Tibial nerve (tissue), 4 donors: ENCODE measurements at regions not wholly inside any gene's neighbourhood (a gene's known extent, or its start where the extent isn't known, plus 50 kb on each side); places are given as distances from the start of the nearest gene placed in this dataset.

Experiments
- CTCF ChIP-seq, 5 experiments: fragments of 200-600 bp in 3 of 5; fragments of 450-650 bp in 2 of 5; sonication (generic) in 3 of 5; IDR thresholded peaks; one replicate each; pipeline ENCODE4 v1.5.1; 2016 to 2019; ENCODE audit warnings: antibody characterized with exemption in 5 of 5, mild to moderate bottlenecking in 3 of 5, moderate library complexity in 2 of 5
- EP300 ChIP-seq, 2 donors: sonication (generic); formaldehyde crosslinking; IDR thresholded peaks; one replicate each; pipeline ENCODE4 v1.6.1; 2017; ENCODE audit warnings: antibody characterized with exemption in 2 of 2, mild to moderate bottlenecking in 1 of 2

GRCh38 chr6:97621111-97621510, 338.1 kb upstream of the MMS22L start:
- TF ChIP-seq CTCF (IDR thresholded peaks at IDR 0.05) (no peak), EP300 (IDR thresholded peaks at IDR 0.05) (no peak)
